ENCODE measurements at regions not wholly inside any gene's neighbourhood (a gene's known extent, or its start where the extent isn't known, plus 50 kb on each side); places are given as distances from the start of the nearest gene placed in this dataset.

GRCh38 chr2:9790702-9791225, 52.5 kb upstream of the TAF1B start:
- Histone ChIP-seq H3K4me1 (ENCODE audit: insufficient read depth, low read length) (no peaks in the 10 kb centered on the region), H3K36me3 (ENCODE audit: insufficient read depth, low read length) (no peaks in the 10 kb centered on the region), H3K4me2 (ENCODE audit: insufficient read depth, low read length) (no peak overlapping the region), H3K27ac (ENCODE audit: low read length) (no peak overlapping the region), H3K9ac (ENCODE audit: low read depth, low read length) (no peak overlapping the region), H3K79me2 (ENCODE audit: insufficient read depth, low read length) (no peaks in the 10 kb centered on the region), H3K9me3 (ENCODE audit: insufficient read depth, low read length, severe bottlenecking) (peaks cover 5% of the 10 kb centered on the region), H3K27me3 (ENCODE audit: insufficient read depth, low read length, poor library complexity) (no peaks in the 10 kb centered on the region), H3K4me3 (ENCODE audit: low read depth in 1 of 2, low read length in 2 of 2) (no peak overlapping the region), H4K20me1 (ENCODE audit: insufficient read depth, low read length) (no peaks in the 10 kb centered on the region), H2AFZ (ENCODE audit: low read depth, low read length) (no peak overlapping the region)
- no peak for DNase-seq
- TF ChIP-seq, protein P1, sequence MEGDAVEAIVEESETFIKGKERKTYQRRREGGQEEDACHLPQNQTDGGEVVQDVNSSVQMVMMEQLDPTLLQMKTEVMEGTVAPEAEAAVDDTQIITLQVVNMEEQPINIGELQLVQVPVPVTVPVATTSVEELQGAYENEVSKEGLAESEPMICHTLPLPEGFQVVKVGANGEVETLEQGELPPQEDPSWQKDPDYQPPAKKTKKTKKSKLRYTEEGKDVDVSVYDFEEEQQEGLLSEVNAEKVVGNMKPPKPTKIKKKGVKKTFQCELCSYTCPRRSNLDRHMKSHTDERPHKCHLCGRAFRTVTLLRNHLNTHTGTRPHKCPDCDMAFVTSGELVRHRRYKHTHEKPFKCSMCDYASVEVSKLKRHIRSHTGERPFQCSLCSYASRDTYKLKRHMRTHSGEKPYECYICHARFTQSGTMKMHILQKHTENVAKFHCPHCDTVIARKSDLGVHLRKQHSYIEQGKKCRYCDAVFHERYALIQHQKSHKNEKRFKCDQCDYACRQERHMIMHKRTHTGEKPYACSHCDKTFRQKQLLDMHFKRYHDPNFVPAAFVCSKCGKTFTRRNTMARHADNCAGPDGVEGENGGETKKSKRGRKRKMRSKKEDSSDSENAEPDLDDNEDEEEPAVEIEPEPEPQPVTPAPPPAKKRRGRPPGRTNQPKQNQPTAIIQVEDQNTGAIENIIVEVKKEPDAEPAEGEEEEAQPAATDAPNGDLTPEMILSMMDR (IDR thresholded peaks at IDR 0.05; ENCODE audit: borderline replicate concordance, extremely low read depth, low read length, poor library complexity, severe bottlenecking) = no peak
- no peak for TF ChIP-seq EZH2 (IDR thresholded peaks at IDR 0.05; ENCODE audit: borderline replicate concordance, low read depth, low read length, severe bottlenecking)
- ATAC-seq (ENCODE audit: insufficient read depth, low read depth) = no peak

- H3K79me2 ChIP-seq (ENCODE audit: insufficient read depth, low read length) = no peaks in the 10 kb centered on the region
- no peaks in the 10 kb centered on the region for H3K27me3 ChIP-seq (ENCODE audit: insufficient read depth, low read length, poor library complexity)
- H3K27ac ChIP-seq (ENCODE audit: low read length) = no peak overlapping the region
- H4K20me1 ChIP-seq (ENCODE audit: insufficient read depth, low read length) = no peaks in the 10 kb centered on the region
- H3K36me3 ChIP-seq (ENCODE audit: insufficient read depth, low read length) = no peaks in the 10 kb centered on the region
- H3K4me2 ChIP-seq (ENCODE audit: insufficient read depth, low read length) = no peak overlapping the region
- DNase-seq (no peak), ATAC-seq (ENCODE audit: insufficient read depth, low read depth) (no peak)
- TF ChIP-seq, protein P1 (IDR thresholded peaks at IDR 0.05; ENCODE audit: borderline replicate concordance, extremely low read depth, low read length, poor library complexity, severe bottlenecking) = no peak
- no peak for TF ChIP-seq EZH2 (IDR thresholded peaks at IDR 0.05; ENCODE audit: borderline replicate concordance, low read depth, low read length, severe bottlenecking)
- no peak overlapping the region for H3K4me3 ChIP-seq (ENCODE audit: low read depth in 1 of 2, low read length in 2 of 2)
- peaks cover 5% of the 10 kb centered on the region for H3K9me3 ChIP-seq (ENCODE audit: insufficient read depth, low read length, severe bottlenecking)
- no peak overlapping the region for H2AFZ ChIP-seq (ENCODE audit: low read depth, low read length)
- no peak overlapping the region for H3K9ac ChIP-seq (ENCODE audit: low read depth, low read length)
- no peaks in the 10 kb centered on the region for H3K4me1 ChIP-seq (ENCODE audit: insufficient read depth, low read length)
Measured at GRCh38 chr2:9791711-9792110, 51.6 kb upstream of the TAF1B start.

- Histone ChIP-seq H3K9ac (ENCODE audit: low read depth, low read length) (no peak overlapping the region), H3K4me2 (ENCODE audit: insufficient read depth, low read length) (no peak overlapping the region), H4K20me1 (ENCODE audit: insufficient read depth, low read length) (no peaks in the 10 kb centered on the region), H3K4me1 (ENCODE audit: insufficient read depth, low read length) (no peaks in the 10 kb centered on the region), H3K4me3 (ENCODE audit: low read depth in 1 of 2, low read length in 2 of 2) (no peak overlapping the region), H2AFZ (ENCODE audit: low read depth, low read length) (no peak overlapping the region), H3K9me3 (ENCODE audit: insufficient read depth, low read length, severe bottlenecking) (peaks cover under 1% of the 10 kb centered on the region), H3K79me2 (ENCODE audit: insufficient read depth, low read length) (no peaks in the 10 kb centered on the region), H3K27me3 (ENCODE audit: insufficient read depth, low read length, poor library complexity) (no peaks in the 10 kb centered on the region), H3K27ac (ENCODE audit: low read length) (no peak overlapping the region), H3K36me3 (ENCODE audit: insufficient read depth, low read length) (no peaks in the 10 kb centered on the region)
- DNase-seq = no peak
- no peak for ATAC-seq (ENCODE audit: insufficient read depth, low read depth)
- no peak for TF ChIP-seq EZH2 (IDR thresholded peaks at IDR 0.05; ENCODE audit: borderline replicate concordance, low read depth, low read length, severe bottlenecking)
- TF ChIP-seq, protein P1 (IDR thresholded peaks at IDR 0.05; ENCODE audit: borderline replicate concordance, extremely low read depth, low read length, poor library complexity, severe bottlenecking) = no peak
Measured at GRCh38 chr2:9793156-9793917, 49.9 kb upstream of the TAF1B start.
